Kidney epithelial cell (primary cell): ENCODE measurements at regions not wholly inside any gene's neighbourhood (a gene's known extent, or its start where the extent isn't known, plus 50 kb on each side); places are given as distances from the start of the nearest gene placed in this dataset.

Source experiments
- DNase-seq: peaks from one replicate; pipeline ENCODE4 v3.0.0-alpha.2; 2010; ENCODE audit warnings: low read depth
- H3K27me3 ChIP-seq: 2 replicates; pipeline ENCODE4 v1.6.0; 2011; ENCODE audit warnings: low read length; ENCODE audit not compliant: control insufficient read depth, insufficient read depth
- H3K36me3 ChIP-seq: 2 replicates; pipeline ENCODE4 v1.5.1; 2011; ENCODE audit warnings: low read length; ENCODE audit not compliant: control insufficient read depth, insufficient read depth
- H3K4me3 ChIP-seq: 2 replicates; pipeline ENCODE4 v1.5.1; 2011; ENCODE audit warnings: low read depth, mild to moderate bottlenecking, control low read depth, low read length
- TF ChIP-seq, protein P1 (sequence below): IDR thresholded peaks from 2 replicates; pipeline ENCODE4 v1.5.1; 2011; ENCODE audit warnings: mild to moderate bottlenecking, moderate library complexity, low read length, control low read depth, inconsistent platforms; ENCODE audit not compliant: insufficient read depth, poor library complexity, severe bottlenecking

DNA sequence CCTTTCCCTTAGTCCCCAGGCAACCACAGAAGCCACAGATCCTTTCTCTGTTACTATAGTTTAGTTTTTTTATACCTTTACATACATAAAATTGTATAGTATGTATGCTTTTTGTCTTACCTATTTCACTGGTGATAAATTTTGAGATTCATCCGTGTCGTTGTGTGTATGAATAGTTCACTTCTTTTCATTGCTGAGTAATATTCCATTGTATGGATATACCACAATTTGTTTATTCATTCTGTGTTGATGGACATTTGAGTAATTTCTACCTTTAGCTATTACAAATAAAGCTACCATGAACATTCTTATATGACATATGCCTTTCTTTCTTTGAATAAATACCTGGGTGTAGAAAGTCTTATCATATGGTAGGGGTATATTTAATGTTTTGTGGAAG is 102.8 kb upstream of the CERS6 start:
- no peak for DNase-seq
- H3K4me3 ChIP-seq = no peak overlapping the region
- H3K36me3 ChIP-seq = no peaks in the 10 kb centered on the region
- H3K27me3 ChIP-seq = no peaks in the 10 kb centered on the region
- TF ChIP-seq, protein P1, sequence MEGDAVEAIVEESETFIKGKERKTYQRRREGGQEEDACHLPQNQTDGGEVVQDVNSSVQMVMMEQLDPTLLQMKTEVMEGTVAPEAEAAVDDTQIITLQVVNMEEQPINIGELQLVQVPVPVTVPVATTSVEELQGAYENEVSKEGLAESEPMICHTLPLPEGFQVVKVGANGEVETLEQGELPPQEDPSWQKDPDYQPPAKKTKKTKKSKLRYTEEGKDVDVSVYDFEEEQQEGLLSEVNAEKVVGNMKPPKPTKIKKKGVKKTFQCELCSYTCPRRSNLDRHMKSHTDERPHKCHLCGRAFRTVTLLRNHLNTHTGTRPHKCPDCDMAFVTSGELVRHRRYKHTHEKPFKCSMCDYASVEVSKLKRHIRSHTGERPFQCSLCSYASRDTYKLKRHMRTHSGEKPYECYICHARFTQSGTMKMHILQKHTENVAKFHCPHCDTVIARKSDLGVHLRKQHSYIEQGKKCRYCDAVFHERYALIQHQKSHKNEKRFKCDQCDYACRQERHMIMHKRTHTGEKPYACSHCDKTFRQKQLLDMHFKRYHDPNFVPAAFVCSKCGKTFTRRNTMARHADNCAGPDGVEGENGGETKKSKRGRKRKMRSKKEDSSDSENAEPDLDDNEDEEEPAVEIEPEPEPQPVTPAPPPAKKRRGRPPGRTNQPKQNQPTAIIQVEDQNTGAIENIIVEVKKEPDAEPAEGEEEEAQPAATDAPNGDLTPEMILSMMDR = no peak

DNA sequence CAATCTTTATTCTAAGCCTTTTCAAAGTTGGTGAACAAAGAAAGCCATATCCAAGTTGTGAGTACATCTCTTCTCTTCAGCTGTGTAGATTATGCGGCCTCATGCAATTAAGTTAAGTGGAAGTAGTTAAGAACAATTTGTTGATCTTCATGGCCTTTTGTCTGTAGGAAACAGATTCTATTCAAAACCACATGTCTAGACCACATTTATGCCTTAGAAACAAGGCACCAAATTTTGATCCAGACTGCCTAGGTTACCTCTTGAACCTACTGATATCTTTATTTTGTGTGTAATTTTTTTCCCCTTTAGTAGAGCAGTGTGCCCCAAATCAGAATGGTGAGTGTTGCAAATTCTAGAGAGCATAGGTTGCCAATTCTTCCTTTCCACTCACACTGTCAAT is 101.6 kb upstream of the CERS6 start:
- TF ChIP-seq, protein P1 = no peak
- H3K4me3 ChIP-seq = no peak overlapping the region
- DNase-seq = no peak

DNA sequence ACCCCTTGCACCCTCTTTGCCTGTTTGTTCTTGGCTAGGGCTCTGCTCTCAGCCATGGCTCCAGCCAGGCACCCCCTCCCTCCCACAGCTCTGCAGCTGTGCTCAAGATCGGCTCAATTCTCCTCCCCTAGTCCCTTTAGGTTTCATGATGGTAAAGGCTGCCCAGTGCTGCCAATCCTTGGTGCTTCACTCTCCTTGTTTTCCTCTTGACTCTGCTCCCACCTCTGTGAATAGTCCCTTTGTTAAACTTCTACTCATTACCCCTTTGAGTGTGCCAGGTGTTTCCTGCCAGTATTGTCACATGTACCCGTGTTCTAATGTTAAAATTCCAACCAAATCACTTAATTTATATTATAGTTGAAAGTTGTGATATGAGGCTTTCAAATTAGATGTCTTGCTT is 101.0 kb upstream of the CERS6 start:
- H3K27me3 ChIP-seq = no peaks in the 10 kb centered on the region
- no peak overlapping the region for H3K4me3 ChIP-seq
- no peak for DNase-seq
- no peaks in the 10 kb centered on the region for H3K36me3 ChIP-seq
- TF ChIP-seq, protein P1 = no peak

More for the DNA sequence above, 101.6 kb upstream of the CERS6 start:
- Histone ChIP-seq H3K36me3 (no peaks in the 10 kb centered on the region), H3K27me3 (no peaks in the 10 kb centered on the region)

DNA sequence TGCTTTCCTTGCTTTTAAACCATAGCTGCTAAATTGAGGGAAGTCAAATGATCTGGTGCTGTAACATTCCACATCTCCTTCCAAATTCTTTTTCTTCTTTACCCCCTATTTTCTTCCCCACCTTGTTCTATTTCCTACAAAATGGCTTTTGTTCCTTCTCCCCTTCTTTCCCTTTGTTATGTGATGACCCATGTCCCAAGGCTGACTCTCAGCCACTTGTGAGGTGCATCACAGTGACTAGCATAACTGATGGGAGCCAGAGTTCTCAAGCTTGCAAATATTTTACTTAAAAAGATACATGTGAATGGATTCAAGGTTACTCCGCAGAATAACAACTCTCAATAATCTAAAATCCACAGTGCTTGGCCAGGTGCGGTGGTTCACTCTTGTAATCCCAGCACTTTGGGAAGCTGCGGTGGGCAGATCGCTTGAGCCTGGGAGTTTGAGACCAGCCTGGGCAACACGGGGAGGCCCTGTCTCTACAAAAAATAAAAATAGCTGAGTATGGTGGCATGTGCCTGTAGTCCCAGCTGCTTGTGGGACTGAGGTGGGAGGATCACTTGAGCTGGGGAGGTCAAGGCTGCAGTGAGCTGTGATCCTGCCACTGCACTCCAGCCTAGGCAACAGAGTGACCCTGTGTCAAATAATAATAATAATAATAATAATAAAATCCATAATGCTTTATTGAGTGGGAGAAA is 100.1 kb upstream of the CERS6 start:
- TF ChIP-seq, protein P1 = no peak
- DNase-seq = no peak
- no peak overlapping the region for H3K4me3 ChIP-seq
- no peaks in the 10 kb centered on the region for H3K27me3 ChIP-seq
- H3K36me3 ChIP-seq = no peaks in the 10 kb centered on the region

DNA sequence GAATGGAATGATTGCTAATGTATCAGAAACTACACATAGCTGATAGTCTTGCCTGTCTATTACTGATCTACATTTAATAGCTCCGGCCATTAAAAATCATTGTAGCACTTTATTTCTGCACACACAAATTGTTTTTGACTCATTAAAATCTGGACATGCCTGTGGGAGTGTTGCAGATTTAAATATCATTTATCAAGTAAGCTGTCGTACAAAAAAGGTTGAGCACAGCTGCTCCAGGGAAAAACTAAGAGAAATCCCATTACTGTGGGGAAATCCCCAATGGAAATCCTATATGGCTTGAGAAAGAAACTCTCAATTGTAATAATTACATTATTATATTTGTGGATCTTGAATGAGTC is 99.6 kb upstream of the CERS6 start:
- no peaks in the 10 kb centered on the region for H3K36me3 ChIP-seq
- no peaks in the 10 kb centered on the region for H3K27me3 ChIP-seq
- no peak overlapping the region for H3K4me3 ChIP-seq
- TF ChIP-seq, protein P1 = no peak
- no peak for DNase-seq
